ENCODE measurements at regions not wholly inside any gene's neighbourhood (a gene's known extent, or its start where the extent isn't known, plus 50 kb on each side); places are given as distances from the start of the nearest gene placed in this dataset.
"Not testable (repeated sequence)": the region's sequence is repeated elsewhere in the genome, so short reads cannot be mapped to it uniquely, and the experiment has no call there.

DNA sequence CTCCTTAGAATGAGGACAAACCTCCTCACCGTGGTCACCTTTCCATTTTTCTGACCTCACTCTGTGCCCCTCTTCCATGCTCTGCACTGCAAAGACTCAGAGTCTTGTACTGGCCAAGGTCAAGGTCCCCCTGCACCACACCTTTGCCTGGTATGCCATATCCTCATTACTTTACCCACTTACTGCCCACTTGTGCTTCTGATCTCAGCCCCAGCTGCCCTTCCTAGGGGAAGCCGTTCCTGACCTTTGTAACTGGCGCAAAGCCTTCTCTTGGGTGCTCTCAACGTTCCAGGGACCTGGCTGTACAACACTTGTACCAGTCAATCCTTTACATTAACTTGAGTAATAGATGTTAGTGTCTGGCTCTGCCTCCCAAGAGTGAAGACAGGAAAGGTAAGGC, 256.0 kb downstream of the SV2B start:
- 80 to 85% methylated on average over 4 of the region's 4 CpGs for WGBS, 2 donors
- Histone ChIP-seq H3K4me1 (no peaks in the 10 kb centered on the region), H3K27me3 (peaks cover 0 to 4% of the 10 kb centered on the region in 2 donors), H3K36me3 (no peaks in the 10 kb centered on the region), H3K27ac (no peak overlapping the region), H3K4me3 (no peak overlapping the region), H3K9me3 (no peaks in the 10 kb centered on the region)
- TF ChIP-seq POLR2A (IDR thresholded peaks at IDR 0.05) = no peak
- TF ChIP-seq, protein P1, sequence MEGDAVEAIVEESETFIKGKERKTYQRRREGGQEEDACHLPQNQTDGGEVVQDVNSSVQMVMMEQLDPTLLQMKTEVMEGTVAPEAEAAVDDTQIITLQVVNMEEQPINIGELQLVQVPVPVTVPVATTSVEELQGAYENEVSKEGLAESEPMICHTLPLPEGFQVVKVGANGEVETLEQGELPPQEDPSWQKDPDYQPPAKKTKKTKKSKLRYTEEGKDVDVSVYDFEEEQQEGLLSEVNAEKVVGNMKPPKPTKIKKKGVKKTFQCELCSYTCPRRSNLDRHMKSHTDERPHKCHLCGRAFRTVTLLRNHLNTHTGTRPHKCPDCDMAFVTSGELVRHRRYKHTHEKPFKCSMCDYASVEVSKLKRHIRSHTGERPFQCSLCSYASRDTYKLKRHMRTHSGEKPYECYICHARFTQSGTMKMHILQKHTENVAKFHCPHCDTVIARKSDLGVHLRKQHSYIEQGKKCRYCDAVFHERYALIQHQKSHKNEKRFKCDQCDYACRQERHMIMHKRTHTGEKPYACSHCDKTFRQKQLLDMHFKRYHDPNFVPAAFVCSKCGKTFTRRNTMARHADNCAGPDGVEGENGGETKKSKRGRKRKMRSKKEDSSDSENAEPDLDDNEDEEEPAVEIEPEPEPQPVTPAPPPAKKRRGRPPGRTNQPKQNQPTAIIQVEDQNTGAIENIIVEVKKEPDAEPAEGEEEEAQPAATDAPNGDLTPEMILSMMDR (IDR thresholded peaks at IDR 0.05) = no peak
- no peak for DNase-seq (ENCODE audit: low spot score in 2 of 2)

- H3K36me3 ChIP-seq = no peaks in the 10 kb centered on the region
- H3K4me3 ChIP-seq = no peak overlapping the region
- peaks cover 0 to 4% of the 10 kb centered on the region in 2 donors for H3K27me3 ChIP-seq
- no peak overlapping the region for H3K27ac ChIP-seq
- H3K9me3 ChIP-seq = no peaks in the 10 kb centered on the region
- TF ChIP-seq, protein P1 (IDR thresholded peaks at IDR 0.05) = no peak
- no peak for TF ChIP-seq EP300 (IDR thresholded peaks at IDR 0.05)
- no peak for TF ChIP-seq POLR2A (IDR thresholded peaks at IDR 0.05)
- no peak for DNase-seq (ENCODE audit: low spot score in 2 of 2)
- WGBS, 2 donors = 37 to 39% methylated on average over 3 of the region's 3 CpGs
- no peaks in the 10 kb centered on the region for H3K4me1 ChIP-seq
Observed at GRCh38 chr15:91357011-91357410, 257.0 kb downstream of the SV2B start.

- Histone ChIP-seq H3K27me3 (peaks cover 0 to 4% of the 10 kb centered on the region in 2 donors), H3K27ac (no peak overlapping the region), H3K36me3 (no peaks in the 10 kb centered on the region), H3K9me3 (no peaks in the 10 kb centered on the region), H3K4me1 (no peaks in the 10 kb centered on the region), H3K4me3 (no peak overlapping the region)
- TF ChIP-seq, protein P1 (IDR thresholded peaks at IDR 0.05) = no peak
- TF ChIP-seq POLR2A (IDR thresholded peaks at IDR 0.05) (no peak), EP300 (IDR thresholded peaks at IDR 0.05) (no peak)
- DNase-seq (ENCODE audit: low spot score in 2 of 2) = no peak
- 66 to 68% methylated on average over 10 of the region's 10 CpGs for WGBS, 2 donors
Observed at GRCh38 chr15:91357486-91357885, 257.4 kb downstream of the SV2B start.

DNA sequence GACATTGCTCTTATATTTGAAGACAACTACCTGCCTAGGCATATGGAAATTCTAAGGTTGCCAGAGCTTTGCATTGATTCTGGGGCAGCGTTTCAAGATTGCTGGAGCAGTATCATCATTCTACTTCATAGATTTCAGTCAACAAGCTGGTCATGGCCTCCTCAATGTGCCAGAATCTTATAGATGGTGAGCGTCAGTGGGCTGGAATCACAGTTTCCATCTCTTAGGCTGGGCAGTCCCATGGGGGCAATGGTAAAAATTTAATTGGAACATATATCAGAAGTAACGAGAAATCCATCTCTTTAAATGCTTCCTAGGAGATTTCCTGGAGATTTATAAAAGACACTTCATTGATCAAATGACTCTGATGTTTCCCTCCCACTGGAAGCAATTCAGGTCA, 258.3 kb downstream of the SV2B start:
- no peak for DNase-seq (ENCODE audit: low spot score in 2 of 2)
- H3K9me3 ChIP-seq = no peaks in the 10 kb centered on the region
- no peaks in the 10 kb centered on the region for H3K36me3 ChIP-seq
- H3K27ac ChIP-seq = no peak overlapping the region
- peaks cover 0 to 4% of the 10 kb centered on the region in 2 donors for H3K27me3 ChIP-seq
- TF ChIP-seq EP300 (IDR thresholded peaks at IDR 0.05) = no peak
- TF ChIP-seq, protein P1 (IDR thresholded peaks at IDR 0.05) = no peak
- TF ChIP-seq POLR2A (IDR thresholded peaks at IDR 0.05) = no peak
- no peaks in the 10 kb centered on the region for H3K4me1 ChIP-seq
- WGBS, 2 donors = 70 to 75% methylated on average over 3 of the region's 3 CpGs
- H3K4me3 ChIP-seq = no peak overlapping the region

GRCh38 chr15:91361696-91362095, 261.6 kb downstream of the SV2B start:
- H3K27ac ChIP-seq; DNase-seq (ENCODE audit: low spot score in 2 of 2); H3K9me3 ChIP-seq; H3K27me3 ChIP-seq; H3K4me1 ChIP-seq; H3K4me3 ChIP-seq; H3K36me3 ChIP-seq: not testable (repeated sequence)
- WGBS, 2 donors = 52 to 53% methylated on average over 3 of the region's 3 CpGs

DNA sequence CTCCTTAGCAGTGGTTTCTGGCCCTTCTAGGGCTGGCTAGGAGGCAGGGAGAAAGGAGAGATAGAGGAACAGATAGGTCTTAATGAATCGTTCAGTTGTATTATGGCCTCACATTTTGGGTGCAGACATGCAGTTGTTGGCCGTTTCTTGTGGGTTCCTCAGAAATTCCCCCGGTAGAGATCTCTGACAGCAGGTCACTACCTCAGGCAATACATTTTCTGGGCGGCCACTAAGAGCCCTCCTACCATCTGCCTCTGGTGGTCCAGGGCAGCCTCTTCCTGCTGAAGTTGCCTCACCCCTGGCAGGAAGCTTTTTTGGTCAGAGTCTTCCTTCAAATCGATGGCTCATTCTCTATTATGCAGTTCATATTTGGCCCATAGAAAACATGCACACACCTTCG, 266.1 kb downstream of the SV2B start:
- no peaks in the 10 kb centered on the region for H3K27me3 ChIP-seq
- WGBS, 2 donors = 79 to 87% methylated on average over 6 of the region's 6 CpGs
- no peaks in the 10 kb centered on the region for H3K36me3 ChIP-seq
- H3K4me1 ChIP-seq = no peaks in the 10 kb centered on the region
- TF ChIP-seq POLR2A (IDR thresholded peaks at IDR 0.05) (no peak), EP300 (IDR thresholded peaks at IDR 0.05) (no peak)
- TF ChIP-seq, protein P1 (IDR thresholded peaks at IDR 0.05) = no peak
- no peak for DNase-seq (ENCODE audit: low spot score in 2 of 2)
- no peak overlapping the region for H3K27ac ChIP-seq
- H3K9me3 ChIP-seq = peaks cover 0 to 8% (median 0%) of the 10 kb centered on the region in 4 donors
- no peak overlapping the region for H3K4me3 ChIP-seq
